D341Med (cell line): ENCODE measurements at regions not wholly inside any gene's neighbourhood (a gene's known extent, or its start where the extent isn't known, plus 50 kb on each side); places are given as distances from the start of the nearest gene placed in this dataset.
"Not testable (repeated sequence)": the region's sequence is repeated elsewhere in the genome, so short reads cannot be mapped to it uniquely, and the experiment has no call there.

Experiments
- DNase-seq: peaks from one replicate; pipeline ENCODE4 v3.0.0; 2012; ENCODE audit warnings: low spot score

DNA sequence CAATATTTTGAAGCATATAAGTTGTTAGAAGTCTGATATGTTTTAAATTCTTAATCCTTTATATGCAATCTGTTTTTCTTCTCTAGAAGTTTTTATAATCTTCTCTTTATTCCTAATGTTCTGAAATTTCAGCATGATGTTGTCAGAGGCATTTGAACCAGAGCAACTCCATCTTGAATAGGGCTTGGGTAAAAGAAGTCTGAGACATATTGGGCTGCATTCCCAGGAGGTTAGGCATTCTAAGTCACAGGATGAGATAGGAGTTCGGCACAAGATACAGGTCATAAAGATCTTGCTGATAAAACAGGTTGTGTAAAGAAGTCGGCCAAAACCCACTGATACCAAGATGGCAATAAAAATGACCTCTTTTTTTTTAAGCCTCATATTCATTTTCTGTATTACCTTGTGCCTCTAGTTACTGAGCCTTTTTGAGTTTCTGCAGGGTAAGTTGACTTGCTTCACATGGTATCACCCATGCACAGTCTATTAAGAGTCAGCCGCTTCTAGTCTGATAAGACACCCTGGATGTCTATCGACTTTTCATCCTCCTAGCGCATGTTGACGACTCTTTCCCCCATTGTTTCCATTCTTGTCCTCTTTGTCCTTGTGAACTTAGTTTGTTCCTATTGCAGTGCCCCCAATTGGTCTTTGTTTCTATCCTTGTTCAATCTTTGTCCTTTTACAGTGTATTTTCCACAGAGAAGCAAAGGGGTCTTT lies 80.8 kb upstream of the RNU6-1 start:
- no peak for DNase-seq

GRCh38 chr15:67922106-67922675 lies 82.3 kb upstream of the RNU6-1 start:
- no peak for DNase-seq

- no peak for DNase-seq
These were observed 83.4 kb upstream of the RNU6-1 start for GRCh38 chr15:67922971-67923945.

GRCh38 chr15:67924359-67924974 lies 84.6 kb upstream of the RNU6-1 start:
- no peak for DNase-seq

- DNase-seq = no peak
These were observed 85.3 kb upstream of the RNU6-1 start for GRCh38 chr15:67925182-67925581.

GRCh38 chr15:67927501-67928168 lies 87.8 kb upstream of the RNU6-1 start:
- DNase-seq = no peak

DNA sequence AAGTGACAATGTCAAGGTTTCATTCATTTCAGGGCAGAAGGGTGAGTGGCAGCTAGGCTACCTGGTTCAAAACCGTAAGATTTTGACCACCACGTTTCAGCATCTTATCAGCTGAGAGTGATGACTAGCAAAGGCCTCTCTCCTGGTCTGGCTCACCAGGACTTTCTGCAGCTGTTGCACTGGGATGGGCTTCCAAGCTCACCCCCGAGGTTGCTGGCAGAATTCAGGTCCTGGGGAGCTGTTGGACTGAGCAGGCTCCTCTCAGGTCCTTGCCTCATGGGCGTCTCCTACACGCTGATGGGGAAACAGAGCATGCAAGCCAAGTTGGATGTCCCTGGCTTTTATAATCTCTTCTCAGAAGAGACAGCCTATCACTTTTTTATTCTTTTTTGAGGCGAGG lies 88.8 kb upstream of the RNU6-1 start:
- DNase-seq = no peak

GRCh38 chr15:67930720-67931119 lies 90.9 kb upstream of the RNU6-1 start:
- DNase-seq = no peak

- DNase-seq = no peak
These were observed 92.0 kb upstream of the RNU6-1 start for GRCh38 chr15:67931861-67932260.

DNA sequence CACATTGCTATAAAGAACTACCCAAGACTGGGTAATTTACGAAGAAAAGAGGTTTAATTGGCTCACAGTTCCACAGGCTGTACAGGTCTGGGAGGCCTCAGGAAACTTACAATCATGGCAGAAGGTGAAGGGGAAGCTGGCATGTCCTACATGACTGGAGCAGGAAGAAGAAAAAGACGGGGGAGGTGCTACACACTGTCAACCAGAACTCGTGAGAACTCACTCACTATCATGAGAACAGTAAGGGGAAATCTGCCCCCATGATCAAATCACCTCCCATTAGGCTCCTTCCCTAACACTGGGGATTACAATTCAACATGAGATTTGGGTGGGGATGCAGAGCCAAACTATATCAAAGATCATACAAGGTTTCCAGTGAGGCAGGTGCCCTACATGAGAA lies 94.3 kb upstream of the RNU6-1 start:
- DNase-seq = not testable (repeated sequence)

DNA sequence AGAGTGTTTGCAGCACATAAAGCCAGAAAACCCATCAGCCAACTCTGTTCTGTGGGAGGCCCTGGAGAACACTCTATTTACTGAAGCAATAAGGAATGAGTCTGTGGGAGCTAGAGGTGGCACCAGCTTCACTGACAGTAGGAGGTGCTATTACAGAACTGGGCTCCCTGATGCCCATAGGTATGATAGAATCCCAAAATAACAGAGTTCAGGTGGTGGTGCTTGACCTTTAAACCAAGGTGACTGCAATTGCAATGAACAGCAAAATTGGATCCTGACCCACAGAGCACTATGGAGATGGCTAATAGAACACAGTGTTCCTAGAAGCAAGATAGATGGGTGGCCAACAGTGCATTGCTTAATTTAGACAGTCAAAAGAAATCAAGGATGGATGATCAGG lies 95.4 kb upstream of the RNU6-1 start:
- no peak for DNase-seq

DNA sequence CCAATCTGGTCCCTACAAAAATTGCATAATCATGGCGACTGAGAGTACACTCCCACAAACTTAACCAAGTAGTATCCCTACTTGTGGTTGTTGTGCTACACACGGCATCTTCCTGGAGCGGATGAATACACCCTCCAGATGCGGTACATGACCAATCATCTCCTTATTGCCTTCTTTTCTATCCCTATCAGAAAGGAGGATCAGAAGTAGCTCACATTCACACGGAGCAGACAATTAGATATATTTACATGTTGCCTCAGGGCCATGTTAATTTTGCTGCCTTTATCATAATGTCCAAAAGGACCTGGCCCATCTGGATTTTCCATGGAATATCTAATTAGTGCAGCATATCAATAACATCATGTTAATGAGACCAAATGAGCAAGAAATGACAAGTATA lies 96.4 kb upstream of the RNU6-1 start:
- no peak for DNase-seq

GRCh38 chr15:67937153-67937761 lies 97.4 kb upstream of the RNU6-1 start:
- DNase-seq = no peak

DNA sequence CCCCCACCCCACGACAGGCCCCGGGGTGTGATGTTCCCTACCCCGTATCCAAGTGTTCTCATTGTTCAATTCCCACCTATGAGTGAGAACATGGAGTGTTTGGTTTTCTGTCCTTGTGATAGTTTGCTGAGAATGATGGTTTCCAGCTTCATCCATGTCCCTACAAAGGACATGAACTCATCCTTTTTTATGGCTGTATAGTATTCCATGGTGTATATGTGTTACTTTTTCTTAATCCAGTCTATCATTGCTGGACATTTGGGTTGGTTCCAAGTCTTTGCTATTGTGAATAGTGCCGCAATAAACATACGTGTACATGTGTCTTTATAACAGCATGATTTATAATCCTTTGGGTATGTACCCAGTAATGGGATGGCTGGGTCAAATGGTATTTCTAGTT lies 99.3 kb upstream of the RNU6-1 start:
- DNase-seq = not testable (repeated sequence)

DNA sequence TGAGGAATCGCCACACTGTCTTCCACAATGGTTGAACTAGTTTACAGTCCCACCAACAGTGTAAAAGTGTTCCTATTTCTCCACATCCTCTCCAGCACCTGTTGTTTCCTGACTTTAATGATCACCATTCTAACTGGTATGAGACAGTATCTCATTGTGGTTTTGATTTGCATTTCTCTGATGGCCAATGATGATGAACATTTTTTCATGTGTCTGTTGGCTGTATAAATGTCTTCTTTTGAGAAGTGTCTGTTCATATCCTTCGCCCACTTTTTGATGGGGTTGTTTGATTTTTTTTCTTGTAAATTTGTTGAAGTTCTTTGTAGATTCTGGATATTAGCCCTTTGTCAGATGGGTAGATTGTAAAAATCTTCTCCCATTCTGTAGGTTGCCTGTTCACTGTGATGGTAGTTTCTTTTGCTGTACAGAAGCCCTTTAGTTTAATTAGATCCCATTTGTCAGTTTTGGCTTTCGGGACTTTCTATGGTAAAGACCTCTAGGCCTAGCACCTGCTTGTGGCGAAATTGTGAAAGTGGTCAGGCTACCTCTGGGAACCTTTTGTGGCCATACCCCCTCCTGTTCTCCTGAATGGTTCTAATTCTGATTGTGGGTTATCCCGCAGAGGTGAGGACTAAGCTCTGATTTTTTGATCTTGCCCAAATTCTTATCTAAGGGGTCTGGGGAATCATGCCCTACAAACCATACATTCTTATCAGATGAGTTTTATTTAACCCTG lies 99.9 kb upstream of the RNU6-1 start:
- DNase-seq = not testable (repeated sequence)

GRCh38 chr15:67940324-67940719 lies 100.5 kb upstream of the RNU6-1 start:
- DNase-seq = no peak

DNA sequence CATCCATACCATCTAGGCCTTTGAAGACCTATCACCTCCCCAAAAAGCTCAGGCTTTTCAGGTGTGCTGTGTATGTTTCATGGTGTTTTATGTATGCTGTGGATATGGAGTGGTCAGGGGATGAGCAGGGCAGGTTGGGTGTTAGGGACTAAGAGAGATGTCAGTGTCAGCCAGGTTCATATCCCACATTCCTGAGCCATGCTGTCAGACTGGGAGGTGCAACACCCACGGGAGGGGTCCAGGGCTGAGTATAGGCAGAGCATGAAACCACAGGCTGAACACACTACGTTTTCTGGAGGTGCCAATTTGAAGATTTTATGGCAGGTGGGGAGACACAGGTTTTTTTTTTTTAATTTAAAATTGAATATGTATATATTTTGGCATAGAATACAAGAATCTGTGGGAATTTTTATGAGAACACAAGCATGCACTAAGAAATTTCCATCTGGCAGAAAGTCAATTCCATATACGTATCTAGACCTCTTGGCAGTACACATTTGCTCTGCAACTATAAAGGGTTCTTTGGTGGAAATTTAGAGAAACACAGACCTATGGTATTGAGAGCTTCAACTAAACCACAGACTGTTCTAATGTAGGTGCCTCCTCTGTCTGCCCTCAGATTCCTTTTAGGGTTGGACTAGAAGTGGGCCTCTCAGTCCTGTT lies 101.9 kb upstream of the RNU6-1 start:
- no peak for DNase-seq

GRCh38 chr15:67943475-67943874 lies 103.6 kb upstream of the RNU6-1 start:
- no peak for DNase-seq

DNA sequence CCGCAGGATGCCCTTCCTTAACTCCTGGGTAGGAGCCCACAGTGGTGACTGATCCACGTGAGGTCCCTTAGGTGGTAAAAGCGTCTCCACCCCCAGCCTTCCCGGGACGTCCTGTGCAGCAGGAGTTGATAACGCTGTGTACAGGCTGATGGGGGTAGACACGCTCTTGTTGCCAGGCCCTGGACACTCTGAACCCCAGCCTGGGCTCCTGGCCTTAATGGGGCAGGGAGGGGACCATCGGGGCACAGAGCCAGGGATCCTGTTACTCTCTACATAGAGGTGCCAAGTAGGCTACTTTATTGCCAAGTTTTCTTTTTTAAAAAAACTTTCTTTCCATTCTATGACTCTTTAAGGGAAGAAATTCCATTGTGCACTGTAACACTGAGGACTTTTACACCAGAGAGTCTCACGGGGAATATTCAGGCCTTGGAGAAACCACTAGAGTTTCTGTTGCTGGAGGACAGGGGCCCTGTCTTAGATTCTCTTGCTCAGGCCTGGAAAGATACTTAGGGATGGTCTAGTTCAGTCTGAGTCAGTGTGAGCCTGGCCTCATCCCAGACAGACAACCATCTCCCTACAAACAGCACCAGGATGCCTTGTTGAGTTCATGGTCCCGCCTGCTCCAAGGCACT lies 104.3 kb upstream of the RNU6-1 start:
- no peak for DNase-seq

DNA sequence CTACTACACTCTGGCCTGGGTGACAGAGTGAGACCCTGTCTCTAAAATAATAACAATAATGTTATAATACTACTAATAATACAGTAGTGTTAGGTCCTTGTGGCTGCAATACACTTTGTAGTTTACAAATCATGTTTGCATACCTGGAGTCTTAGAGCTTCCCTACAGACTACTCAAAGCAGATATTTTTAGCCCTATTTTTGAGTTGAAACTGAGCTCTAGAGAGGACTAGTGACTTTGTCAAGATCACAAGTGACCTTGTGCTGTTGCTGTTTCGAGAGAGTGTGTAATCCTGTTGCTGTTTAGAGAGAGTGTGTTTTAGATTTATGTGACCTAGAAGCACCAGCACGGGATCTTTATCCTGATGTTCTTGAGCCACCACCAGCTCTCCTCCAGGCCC lies 105.3 kb upstream of the RNU6-1 start:
- no peak for DNase-seq
